Endometrium (tissue), 2 donors: ENCODE measurements at regions not wholly inside any gene's neighbourhood (a gene's known extent, or its start where the extent isn't known, plus 50 kb on each side); places are given as distances from the start of the nearest gene placed in this dataset.

Source experiments
- FAIRE-seq: peaks from 2 replicates; lab custom pipeline; 2012; peaks lifted over from hg19 to GRCh38; lab: Jason Lieb, UNC
- donor health status: control.
- donor health status: control.

DNA sequence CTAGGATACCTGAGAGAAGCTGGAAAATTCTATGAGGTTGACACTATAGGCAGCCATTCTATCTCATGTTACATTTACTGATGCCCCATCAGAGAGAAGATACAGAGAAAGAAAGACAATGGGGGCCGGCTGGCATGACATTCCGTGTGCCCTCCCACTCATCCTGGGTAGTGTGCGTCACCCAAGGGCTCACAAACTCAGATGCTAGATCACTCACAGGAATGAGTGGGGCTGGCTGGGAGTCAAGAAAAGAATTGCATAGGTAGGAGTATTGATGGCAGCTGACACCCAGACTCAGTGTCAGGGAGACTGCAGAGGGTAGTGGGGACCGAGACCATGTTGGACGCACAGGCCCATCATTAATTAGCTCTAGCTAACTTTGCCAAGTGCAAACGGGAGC lies 1113.5 kb upstream of the AUTS2 start:
- no peak for FAIRE-seq

DNA sequence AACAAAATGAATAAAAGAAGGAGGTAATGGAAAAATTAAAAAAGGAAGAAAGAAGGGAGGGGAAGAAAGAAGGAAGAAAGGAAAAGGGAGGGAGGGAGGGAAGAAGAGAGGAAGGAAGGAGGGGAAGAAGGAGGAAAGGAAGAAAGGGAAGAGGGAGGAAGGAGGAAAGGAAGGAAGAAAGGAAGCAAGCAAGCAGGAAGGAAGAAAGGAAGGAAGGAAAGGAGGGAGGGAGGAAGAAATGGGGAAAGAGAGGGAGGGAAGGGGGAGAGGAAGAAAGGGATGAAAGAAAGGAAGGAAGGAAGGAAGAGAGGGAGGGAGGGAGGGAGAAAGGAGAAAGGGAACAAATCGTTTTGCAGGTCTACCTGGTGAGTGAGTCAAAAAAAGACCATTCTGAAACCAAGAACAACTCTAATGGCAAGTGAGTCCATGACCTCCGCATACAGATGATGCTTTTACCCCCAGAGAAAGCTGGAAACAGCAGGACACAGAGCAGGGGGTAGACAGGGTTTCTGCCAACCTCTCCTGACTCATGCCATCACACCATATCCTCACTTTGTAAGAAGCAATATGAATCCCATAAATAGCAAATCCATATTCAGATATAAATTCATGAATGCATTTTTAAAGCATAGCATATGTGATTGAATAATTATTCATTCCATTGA lies 1112.9 kb upstream of the AUTS2 start:
- no peak for FAIRE-seq

DNA sequence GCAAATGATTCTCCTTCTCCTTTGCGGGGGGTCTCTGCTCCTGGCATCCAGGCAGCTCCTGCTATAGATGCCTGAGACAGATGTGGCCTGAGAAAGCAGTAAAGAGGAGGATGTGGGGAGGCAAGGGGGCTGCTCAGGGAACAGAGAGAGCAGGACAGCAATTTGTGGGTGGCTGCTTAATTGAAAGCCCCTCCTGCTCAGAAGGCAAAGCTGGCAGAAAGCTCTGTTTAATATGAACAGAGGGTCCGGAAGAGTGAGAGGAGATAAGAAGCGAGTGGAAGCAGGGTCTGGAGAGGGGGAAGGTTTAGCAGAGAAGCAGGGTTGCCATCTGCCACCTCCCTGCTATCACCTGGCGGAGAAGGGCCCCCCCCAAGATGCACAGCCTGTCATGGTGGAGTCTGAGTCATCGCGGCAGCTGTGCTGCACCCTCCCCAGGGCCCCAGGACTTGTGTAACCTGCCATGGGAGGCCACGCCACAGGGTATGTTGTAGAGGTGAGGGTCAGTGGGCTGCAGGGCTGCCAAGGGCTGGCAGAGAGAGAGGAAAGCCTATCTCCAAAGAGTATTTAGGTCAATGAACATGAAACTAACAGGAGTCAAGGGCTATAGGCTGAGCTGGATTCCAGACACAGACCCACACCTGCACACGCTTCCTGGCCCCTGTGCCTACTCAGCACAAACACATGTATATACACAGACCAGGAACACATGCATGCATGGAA lies 1109.8 kb upstream of the AUTS2 start:
- FAIRE-seq = no peak

DNA sequence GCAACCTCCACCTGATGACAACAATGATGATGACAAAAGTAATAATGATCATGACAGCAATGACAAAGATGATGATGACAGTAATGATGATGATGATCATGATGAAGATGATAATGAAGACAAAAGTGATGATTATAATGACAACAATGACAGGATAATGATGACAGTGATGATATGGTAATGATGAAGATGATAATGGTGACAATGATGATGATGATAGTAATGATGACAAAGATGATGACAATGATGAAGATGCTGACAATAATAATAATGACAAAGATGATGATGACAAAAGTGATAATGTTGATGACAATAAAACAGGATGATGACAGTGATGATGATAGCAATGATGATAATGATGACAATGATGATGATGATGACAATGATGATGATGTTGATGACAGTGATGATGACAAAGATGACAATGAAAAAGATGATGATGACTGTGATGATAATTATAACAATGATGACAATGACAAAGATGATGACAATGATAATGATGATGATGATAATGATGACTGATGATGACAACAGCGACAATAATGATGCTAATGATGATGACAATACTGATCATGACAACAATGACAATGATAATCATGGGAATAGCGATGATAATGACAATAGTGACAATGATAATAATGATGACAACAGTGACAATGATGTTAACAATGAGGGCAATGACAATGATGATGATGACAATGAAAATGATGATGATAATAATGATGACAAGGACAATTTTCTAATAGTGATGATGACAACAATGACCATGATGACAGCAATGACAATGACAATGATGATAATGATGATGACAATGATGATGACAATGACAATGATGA lies 1106.5 kb upstream of the AUTS2 start:
- no peak for FAIRE-seq

DNA sequence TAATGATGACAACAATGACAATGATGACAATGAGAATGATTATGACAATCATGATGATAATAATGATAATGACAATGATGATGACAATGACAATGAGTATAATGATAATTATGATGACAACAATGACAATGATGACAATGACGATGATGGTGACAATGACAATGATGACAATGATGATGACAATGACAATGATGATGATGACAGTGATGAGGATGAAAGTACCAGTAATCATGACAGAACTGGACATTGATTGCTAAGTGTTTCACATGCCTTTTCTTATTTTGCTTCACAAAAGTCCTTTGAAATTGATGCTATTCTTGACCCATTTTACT lies 1106.0 kb upstream of the AUTS2 start:
- no peak for FAIRE-seq

DNA sequence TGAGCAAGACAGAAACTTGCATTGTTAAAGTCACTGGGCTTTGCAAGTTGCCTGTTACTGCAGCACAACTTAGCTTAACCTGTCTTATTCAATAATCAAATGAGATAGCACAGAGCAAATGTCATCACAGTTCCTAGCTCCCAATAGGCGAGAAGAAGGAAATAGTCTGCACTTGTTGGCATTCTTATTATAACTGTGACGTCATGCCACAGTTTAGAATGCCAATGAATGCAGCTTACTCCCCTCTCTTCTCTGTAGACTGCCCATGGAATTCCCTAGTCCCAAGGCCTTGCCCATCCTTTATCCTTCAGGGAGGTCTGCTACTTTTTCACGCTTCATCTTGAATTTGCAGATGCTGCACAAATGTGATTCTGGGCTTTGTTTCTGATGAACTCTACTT lies 1094.9 kb upstream of the AUTS2 start:
- no peak for FAIRE-seq

DNA sequence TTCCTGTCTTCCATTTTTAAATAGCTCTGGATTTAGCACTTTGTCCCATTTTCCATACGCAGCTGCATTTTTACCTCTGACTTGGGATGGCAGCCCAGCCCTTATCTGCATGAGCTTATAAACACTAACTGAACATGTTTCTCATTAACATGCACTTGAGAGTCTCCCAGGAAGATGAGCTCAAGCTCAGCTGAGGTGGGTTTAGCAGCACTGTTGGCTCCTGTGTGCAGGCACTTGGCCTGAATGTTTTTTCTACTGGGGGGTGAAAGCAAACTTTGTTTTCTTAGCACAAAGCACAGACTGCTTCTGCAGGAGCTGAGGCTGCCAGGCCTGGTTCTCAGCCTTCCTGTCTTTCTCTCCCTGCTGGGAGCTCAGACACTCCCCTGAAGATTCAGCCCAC lies 1093.6 kb upstream of the AUTS2 start:
- FAIRE-seq = no peak

DNA sequence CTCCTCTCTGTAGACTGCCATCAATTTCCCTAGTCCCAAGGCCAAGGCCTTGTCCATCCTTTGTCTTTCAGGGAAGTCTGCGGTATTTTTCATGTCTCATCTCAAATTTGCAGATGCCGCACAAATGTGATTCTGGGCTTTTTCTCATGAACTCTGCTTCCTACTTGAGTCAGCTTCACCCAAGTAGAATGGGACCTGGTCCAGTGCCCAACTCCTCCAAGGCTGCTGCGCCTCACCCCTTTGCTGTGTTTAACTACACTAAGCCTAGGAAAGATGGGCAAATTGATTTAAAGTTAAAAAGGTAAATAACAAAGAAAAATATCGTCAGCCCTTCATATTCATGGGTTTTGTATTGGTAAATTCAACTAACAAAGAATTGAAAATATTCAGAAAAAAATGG lies 1092.6 kb upstream of the AUTS2 start:
- FAIRE-seq = no peak

DNA sequence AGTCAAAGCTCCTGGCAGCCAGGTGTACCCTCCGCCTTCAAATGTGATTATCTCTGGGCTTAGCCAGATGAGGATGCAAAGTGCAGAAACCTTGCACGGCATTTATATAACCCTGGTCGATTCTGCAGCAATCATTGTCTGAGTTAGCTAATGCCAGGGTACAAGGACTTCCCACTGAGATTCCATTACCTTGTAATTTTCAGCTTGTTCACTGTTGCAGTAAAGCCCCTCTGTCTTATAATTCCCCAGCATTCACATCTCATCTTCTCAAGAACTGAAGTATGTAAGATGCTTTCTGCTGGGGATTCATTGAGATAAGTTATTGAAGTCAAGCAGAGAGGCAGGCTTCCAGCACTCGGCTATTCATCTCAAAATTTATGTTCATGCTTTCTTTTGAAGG lies 1090.6 kb upstream of the AUTS2 start:
- FAIRE-seq = no peak

DNA sequence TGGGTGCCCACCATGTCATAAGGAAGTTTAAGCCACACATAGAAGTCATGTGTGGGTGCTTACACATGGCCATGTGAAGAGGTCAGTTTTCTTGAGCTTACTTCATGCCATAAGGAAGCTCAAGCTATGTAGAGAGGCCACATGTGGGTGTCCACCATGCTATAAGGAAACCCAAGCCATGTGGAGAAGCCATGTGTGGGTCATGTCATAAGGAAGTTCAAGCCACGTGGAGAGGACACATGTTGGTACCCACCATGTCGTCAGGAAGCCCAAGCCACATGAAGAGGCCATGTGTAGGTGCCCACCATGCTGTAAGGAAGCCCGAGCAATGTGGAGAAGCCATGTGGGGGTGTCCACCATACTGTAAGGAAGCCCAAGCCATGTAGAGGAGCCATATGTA lies 1089.2 kb upstream of the AUTS2 start:
- no peak for FAIRE-seq

DNA sequence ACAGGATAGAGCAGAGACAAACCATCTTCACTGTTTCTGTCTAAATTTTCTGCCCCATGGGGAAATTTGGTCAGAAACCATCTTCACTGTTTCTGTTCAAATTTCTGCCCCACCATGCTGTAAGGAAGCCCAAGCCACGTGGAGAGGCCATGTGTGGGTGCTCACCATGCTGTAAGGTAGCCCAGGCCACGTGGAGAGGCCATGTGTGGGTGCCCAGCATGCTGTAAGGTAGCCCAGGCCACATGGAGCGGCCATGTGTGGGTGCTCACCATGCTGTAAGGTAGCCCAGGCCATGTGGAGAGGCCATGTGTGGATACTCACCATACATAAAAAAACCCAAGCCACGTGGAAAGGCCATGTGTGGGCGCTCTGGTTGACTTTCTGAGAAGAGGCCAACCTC lies 1088.7 kb upstream of the AUTS2 start:
- FAIRE-seq = no peak

DNA sequence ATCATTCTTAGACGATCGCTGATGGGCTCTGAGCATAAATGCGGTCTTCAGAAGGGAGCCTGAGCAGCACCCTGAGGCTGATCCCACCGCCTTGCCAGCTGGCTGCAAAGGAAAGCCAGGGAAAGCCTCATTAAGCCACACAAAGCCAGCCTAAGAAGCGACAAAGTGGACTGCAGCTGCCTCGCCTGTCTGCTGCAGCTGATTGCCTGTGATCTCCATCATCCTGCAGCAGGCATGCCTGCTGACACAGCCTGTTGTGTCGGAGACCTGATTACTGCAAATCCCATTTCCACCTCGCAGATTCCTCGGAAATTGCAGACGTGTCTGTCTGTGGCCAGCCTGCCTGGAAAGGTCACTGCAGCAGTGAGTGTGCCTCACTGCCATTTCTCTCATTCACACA lies 1087.0 kb upstream of the AUTS2 start:
- FAIRE-seq = no peak

DNA sequence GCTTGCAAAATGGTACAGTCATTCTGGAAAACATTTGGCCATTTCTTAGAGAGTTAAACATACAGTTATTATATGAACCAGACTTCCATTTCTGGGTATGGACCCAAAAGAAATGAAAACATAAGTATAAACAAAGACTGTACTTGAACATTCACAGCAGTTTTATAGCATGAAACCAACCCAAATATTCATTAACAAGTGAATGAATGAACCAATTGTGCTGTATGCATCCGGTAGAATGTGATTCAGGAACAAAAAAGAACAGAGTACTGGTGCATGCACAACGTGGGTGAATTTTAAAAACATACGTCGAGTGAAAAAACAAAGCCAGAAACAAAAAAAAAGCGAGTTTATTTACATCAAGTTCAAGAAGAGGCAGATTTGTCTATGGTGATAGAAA lies 1085.8 kb upstream of the AUTS2 start:
- no peak for FAIRE-seq

DNA sequence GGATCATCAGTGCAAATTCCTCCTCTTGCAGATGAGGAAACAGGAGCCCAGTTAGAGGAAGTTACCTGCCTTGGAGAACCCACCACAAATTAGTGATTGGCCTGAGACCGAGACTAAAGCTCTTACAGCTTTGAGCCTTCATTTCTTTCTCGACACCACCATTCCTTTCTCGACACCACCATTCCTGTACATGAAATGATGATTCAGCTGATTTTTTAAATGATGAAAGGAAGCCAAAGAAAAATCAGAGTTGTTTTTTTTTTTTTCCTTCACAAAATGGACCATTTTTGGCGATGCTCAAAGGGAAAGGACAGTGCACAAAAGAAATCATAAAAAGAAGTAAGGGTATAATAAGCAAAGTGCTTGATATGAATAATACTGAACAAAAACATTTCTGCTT lies 1080.2 kb upstream of the AUTS2 start:
- FAIRE-seq = no peak

DNA sequence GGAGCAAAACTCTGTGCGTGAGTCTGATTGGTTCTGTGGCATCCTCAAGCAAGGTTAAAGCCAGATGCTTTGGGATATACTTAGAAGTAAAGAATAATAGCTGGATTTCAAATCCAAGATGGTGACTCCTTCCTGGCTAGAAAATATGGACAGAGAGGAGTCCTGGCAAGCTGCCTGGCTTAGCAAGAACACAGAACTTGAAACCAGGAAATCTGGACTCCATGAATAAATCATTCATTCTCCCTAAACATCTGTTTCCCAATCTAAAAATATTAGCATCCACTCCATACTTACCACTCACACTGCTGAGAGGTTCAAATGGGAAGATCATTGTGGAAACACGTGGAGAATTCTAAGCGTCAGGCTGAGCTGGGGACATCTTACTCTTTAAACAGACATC lies 1074.1 kb upstream of the AUTS2 start:
- no peak for FAIRE-seq

DNA sequence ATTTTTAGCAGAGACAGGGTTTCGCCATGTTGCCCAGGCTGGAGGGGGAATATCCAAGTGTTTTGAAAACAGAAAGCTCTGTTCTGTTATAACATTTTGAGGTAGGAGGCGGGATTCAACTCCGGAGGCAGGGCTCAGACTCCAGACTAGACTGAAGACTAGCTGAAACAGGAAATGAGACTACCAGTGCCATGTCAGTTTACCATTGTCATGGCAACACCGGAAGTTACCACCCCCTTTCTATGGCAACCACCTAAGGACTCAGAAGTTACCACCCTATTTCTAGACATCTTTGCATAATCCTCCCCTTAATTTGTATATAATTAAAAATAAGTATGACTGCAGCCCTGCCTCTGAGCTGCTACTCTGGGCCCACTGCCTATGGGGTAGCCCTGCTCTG lies 1069.1 kb upstream of the AUTS2 start:
- FAIRE-seq = no peak

DNA sequence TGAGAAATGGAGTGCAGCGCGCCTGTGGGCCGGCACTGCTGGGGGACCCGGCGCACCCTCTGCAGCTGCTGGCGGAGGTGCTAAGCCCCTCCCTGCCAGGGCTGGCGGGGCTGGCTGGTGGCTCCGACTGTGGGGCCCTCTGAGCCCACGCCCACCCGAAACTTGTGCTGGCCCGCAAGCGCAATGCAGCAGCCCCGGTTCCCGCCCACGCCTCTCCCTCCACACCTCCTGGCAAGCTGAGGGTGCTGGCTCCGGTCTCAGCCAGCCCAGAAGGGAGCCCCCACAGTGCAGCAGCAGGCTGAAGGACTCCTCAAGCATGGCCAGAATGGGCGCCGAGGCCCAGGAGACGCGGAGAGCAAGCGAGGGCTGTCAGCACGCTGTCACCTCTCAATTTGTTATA lies 1063.0 kb upstream of the AUTS2 start:
- no peak for FAIRE-seq

DNA sequence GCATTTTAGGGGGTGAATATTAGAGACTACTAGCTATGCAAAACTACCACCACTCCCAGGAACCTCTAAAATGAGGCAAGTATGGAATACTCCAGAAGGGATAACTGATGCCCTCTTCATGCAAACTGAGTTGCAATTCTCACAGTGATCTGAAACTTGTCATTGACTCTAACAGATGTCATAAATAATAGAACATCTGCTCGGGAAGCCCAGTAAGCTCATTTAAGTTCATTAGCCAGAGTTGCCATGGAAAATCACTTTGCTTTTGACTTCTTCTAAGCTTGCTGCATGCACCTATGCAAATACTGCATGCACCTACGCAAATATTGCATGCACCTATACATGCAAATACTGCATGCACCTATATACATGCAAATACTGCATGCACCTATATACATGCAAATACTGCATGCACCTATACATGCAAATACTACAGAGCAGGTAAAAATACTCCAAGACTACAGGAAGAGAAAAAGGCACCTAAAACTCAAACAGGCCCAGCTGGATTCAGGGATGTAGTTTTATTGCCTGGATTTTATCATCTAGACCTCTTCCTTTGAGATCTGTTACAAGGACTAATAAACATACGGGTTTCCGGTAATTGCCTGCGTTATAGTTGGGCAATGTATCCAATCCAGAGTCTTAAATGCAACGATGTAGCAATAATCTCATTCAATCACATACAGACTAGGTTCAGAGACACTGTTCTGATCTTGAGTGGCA lies 1061.1 kb upstream of the AUTS2 start:
- FAIRE-seq = no peak

DNA sequence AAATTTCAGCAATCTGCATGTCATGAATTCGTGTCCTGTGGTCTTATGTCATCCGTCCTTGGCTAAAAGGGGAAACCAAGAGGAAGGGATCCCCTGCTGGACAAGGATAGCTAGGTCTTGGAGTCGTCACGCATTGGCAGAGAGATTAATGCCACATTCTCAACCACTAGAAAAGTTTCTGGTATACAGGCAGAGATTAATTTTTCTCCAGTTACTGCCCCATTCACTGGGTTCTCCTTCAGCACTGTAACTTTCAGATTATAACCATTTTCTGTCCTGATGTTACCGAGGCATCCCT lies 1060.6 kb upstream of the AUTS2 start:
- FAIRE-seq = no peak

DNA sequence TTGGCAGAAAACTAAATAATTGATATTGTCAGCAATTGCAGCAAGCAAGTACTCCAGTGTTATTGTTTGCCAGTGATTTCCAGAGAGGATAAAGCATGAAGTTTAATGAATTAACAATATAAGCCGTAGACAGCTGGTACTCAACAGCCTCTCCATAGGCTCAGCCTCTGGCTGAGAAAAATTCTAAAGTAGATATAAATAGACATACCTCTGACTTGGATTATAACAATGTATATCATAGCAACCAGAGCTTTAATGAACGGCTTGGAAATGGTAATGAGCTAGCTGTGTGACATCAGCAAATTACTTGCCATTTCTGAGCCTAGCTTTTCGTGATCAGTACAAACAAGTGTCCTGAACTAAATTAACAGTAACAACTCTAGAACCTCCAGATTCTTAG lies 1055.4 kb upstream of the AUTS2 start:
- FAIRE-seq = no peak

DNA sequence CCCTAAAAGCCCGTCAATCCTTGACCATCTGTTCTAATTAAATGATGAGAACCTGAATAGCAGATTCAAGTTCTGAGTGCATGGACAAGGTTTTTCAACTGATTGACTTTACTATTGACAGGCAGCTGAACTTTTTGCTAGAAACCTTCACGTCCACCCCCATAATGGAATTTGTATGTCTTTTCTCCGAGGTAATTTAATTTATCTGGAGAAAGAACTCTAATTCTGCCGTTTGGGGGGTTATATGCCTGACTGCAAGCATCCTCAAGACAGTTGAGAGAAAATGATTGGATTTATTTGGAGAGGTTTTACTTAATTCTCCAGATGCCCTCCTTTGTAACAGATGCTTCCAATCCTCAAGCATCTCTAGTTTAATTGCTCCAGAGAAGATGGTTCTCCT lies 1053.4 kb upstream of the AUTS2 start:
- FAIRE-seq = no peak

DNA sequence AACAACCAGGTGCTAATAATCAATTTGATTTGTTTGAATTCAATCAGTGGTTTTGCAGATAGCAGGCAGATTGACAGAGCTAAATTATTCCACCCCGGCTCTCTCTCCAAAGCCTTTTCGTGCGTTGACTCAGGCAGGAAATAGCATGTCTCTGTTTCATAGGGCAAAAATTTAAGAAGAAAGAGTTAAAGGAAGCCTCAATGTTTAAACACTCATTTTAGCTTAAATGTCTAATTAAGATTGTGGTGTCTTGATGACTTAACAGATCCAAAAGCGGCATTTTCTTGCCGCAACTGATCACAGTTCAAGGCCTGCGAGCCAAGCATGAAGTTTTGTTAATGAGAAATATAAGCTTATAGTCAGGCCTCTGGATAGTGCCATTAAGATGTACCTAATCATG lies 1051.1 kb upstream of the AUTS2 start:
- FAIRE-seq = no peak

DNA sequence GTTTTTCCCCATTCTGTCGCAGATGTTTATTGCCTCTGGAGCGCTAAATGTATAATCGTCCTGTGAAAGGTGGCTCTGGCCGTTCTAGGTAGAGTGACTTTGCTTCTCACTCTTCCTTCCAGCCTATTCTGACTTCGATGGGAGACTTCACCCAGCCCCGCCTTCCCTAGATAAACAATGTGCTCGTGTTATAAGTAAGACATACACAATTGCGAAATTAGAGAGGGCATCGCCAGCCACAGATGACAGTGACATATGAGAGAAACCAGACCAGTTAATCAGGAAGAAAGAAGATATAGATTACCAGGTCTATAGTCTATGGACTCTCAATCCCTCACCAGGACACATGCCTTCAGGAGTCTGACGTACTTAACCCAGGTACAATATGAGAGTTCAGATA lies 1050.5 kb upstream of the AUTS2 start:
- no peak for FAIRE-seq
